Peyer's patch (tissue), 4 donors: ENCODE measurements at regions not wholly inside any gene's neighbourhood (a gene's known extent, or its start where the extent isn't known, plus 50 kb on each side); places are given as distances from the start of the nearest gene placed in this dataset.

Experiments
- POLR2A ChIP-seq, 2 donors: fragments of 450-650 bp; IDR thresholded peaks; one replicate each; pipeline ENCODE4 v1.5.1; 2017; ENCODE audit warnings: antibody characterized with exemption in 2 of 2, mild to moderate bottlenecking in 2 of 2, moderate library complexity in 2 of 2
- TF ChIP-seq, protein P1 (sequence below), 6 experiments: fragments of 450-650 bp in 4 of 6; fragments of 200-600 bp in 2 of 6; sonication (generic) in 1 of 6; IDR thresholded peaks; one replicate each; pipeline ENCODE4 v1.5.1; 2017 to 2019; ENCODE audit warnings: antibody characterized with exemption in 6 of 6, mild to moderate bottlenecking in 3 of 6, moderate library complexity in 1 of 6

- TF ChIP-seq, protein P1, sequence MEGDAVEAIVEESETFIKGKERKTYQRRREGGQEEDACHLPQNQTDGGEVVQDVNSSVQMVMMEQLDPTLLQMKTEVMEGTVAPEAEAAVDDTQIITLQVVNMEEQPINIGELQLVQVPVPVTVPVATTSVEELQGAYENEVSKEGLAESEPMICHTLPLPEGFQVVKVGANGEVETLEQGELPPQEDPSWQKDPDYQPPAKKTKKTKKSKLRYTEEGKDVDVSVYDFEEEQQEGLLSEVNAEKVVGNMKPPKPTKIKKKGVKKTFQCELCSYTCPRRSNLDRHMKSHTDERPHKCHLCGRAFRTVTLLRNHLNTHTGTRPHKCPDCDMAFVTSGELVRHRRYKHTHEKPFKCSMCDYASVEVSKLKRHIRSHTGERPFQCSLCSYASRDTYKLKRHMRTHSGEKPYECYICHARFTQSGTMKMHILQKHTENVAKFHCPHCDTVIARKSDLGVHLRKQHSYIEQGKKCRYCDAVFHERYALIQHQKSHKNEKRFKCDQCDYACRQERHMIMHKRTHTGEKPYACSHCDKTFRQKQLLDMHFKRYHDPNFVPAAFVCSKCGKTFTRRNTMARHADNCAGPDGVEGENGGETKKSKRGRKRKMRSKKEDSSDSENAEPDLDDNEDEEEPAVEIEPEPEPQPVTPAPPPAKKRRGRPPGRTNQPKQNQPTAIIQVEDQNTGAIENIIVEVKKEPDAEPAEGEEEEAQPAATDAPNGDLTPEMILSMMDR (IDR thresholded peaks at IDR 0.05) = no peak
- no peak for TF ChIP-seq POLR2A (IDR thresholded peaks at IDR 0.05)
Observed at GRCh38 chr4:159019356-159019755, 83.5 kb upstream of the RAPGEF2 start.
